ENCODE measurements at regions not wholly inside any gene's neighbourhood (a gene's known extent, or its start where the extent isn't known, plus 50 kb on each side); places are given as distances from the start of the nearest gene placed in this dataset.
"Not testable (repeated sequence)": the region's sequence is repeated elsewhere in the genome, so short reads cannot be mapped to it uniquely, and the experiment has no call there.

DNA sequence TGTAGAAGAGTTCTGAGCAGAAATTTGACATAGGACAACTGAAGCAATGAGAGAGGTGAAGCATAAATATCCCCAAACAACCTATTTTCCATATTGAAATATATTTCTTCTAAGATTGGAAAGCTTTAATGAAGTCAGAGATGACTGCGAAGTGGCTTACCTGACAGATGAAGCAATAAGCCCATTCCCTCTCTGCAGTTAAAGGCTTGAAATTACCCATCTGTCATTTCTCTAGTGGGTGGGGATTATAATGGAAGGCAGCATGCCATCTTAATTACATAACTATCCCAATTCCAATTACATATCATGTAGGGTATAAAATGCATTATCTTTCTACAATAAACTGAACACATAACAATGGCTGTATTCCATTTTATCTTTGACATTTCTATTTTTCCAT, 1070.5 kb downstream of the SI start:
- no peaks in the 10 kb centered on the region for H3K9me3 ChIP-seq
- DNase-seq (no peak), ATAC-seq (no peak)
- H3K36me3 ChIP-seq (replicated peaks in 1 of 2; ENCODE audit: insufficient read depth in 1 of 2, low read depth in 2 of 2), result no peaks in the 10 kb centered on the region
- no peaks in the 10 kb centered on the region for H3K27me3 ChIP-seq
- 100% methylated on average over 1 of the region's 1 CpG for WGBS, 2 donors
- no peak overlapping the region for H3K27ac ChIP-seq
- H3K4me3 ChIP-seq, result no peak overlapping the region
- intact Hi-C loops (cut with DNase I), result no loop called here
- H3K4me1 ChIP-seq, result no peaks in the 10 kb centered on the region
- TF ChIP-seq CTCF (IDR thresholded peaks at IDR 0.05), result no peak
- TF ChIP-seq POLR2A (IDR thresholded peaks at IDR 0.05), result no peak

DNA sequence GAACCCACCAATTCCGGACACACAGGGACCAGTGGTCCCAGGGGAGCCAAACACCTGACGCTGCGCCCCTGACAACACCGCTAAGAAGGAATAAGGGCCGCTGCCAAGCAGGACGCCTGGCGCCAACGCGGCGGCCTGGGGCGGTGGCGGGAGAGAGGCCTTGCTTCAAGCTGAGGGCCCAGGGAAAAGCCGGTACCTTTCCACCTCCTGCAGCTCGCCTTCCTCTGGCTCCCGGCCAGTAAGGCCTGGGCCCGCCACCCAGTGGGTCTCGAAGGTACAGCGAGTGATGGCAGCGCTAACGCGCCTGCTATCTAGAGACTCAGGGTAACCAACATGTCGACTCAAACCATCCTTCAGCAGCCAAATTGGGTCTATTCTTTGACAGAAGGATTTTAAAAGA, 1074.1 kb downstream of the SI start:
- 78 to 89% methylated on average over 20 to 22 of the region's 22 CpGs for WGBS, 2 donors
- intact Hi-C loops (cut with DNase I), result no loop called here
- DNase-seq (no peak), ATAC-seq (no peak)
- Histone ChIP-seq H3K27ac (no peak overlapping the region), H3K36me3 (replicated peaks in 1 of 2; ENCODE audit: insufficient read depth in 1 of 2, low read depth in 2 of 2) (no peaks in the 10 kb centered on the region), H3K9me3 (no peaks in the 10 kb centered on the region), H3K4me1 (no peaks in the 10 kb centered on the region), H3K4me3 (no peak overlapping the region), H3K27me3 (no peaks in the 10 kb centered on the region)
- TF ChIP-seq POLR2A (IDR thresholded peaks at IDR 0.05), result no peak
- TF ChIP-seq CTCF (IDR thresholded peaks at IDR 0.05), result no peak

- H3K27ac ChIP-seq; H3K9me3 ChIP-seq; ATAC-seq; H3K4me1 ChIP-seq; intact Hi-C loops (cut with DNase I); H3K36me3 ChIP-seq (replicated peaks in 1 of 2; ENCODE audit: insufficient read depth in 1 of 2, low read depth in 2 of 2); H3K27me3 ChIP-seq; H3K4me3 ChIP-seq; DNase-seq: not testable (repeated sequence)
- 95 to 100% methylated on average over 3 to 21 of the region's 21 CpGs for WGBS, 2 donors
These were observed 1075.3 kb downstream of the SI start for GRCh38 chr3:164003016-164003415.

- intact Hi-C loops (cut with DNase I), result no loop called here
- H3K9me3 ChIP-seq, result no peaks in the 10 kb centered on the region
- ATAC-seq, result no peak
- no peak overlapping the region for H3K4me3 ChIP-seq
- H3K27ac ChIP-seq, result no peak overlapping the region
- DNase-seq, result no peak
- H3K36me3 ChIP-seq (replicated peaks in 1 of 2; ENCODE audit: insufficient read depth in 1 of 2, low read depth in 2 of 2), result no peaks in the 10 kb centered on the region
- no peak for TF ChIP-seq CTCF (IDR thresholded peaks at IDR 0.05)
- no peak for TF ChIP-seq POLR2A (IDR thresholded peaks at IDR 0.05)
- H3K4me1 ChIP-seq, result no peaks in the 10 kb centered on the region
- H3K27me3 ChIP-seq, result no peaks in the 10 kb centered on the region
- WGBS, 2 donors, result 65 to 68% methylated on average over 6 of the region's 6 CpGs
These were observed 1094.4 kb downstream of the SI start for GRCh38 chr3:163983940-163984339.

DNA sequence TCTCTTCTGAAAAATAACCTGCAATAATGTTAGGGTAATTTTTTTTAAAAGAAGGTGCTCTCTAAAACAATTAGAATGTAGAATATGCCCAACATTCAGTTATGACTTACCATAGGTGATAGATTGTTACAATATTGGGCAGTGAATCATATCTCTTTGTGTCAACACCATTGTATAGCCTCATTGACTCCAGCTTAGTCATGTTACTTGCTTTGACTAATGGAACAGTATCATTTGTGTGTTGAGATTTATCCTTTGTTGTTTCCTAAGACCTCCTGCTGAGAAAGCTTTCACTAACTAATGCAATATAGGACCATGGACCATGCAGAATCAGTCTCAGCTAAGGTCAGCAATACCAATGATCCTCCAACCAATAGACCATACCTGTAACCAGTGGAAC, 1106.4 kb downstream of the SI start:
- DNase-seq, result no peak
- Histone ChIP-seq H3K4me1 (no peaks in the 10 kb centered on the region), H3K4me3 (no peak overlapping the region), H3K27me3 (no peaks in the 10 kb centered on the region), H3K9me3 (no peaks in the 10 kb centered on the region), H3K36me3 (replicated peaks in 1 of 2; ENCODE audit: insufficient read depth in 1 of 2, low read depth in 2 of 2) (no peaks in the 10 kb centered on the region), H3K27ac (no peak overlapping the region)
- TF ChIP-seq CTCF (IDR thresholded peaks at IDR 0.05) (no peak), POLR2A (IDR thresholded peaks at IDR 0.05) (no peak)
- intact Hi-C loops (cut with DNase I), result no loop called here
- no peak for ATAC-seq
